ENCODE measurements at regions not wholly inside any gene's neighbourhood (a gene's known extent, or its start where the extent isn't known, plus 50 kb on each side); places are given as distances from the start of the nearest gene placed in this dataset.

DNA sequence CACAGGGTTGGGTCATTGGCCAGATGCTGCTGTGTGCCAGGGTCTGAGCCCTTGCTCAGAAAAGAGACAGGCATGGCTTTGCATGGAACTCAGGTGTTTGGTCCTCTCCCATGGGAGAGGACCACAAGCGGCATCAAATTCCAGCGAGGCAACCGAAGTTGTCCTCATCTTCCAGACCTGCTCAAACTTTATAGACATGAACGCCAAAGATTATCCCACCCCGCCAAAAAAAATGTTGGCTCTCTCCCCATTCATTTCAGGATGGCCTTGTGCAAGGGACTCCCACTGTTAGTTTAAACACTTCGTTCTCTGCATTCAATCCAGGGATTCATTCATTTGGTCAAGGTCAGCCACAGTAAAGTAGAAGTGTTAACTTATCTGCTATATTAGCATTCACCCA, 360.8 kb upstream of the ZFHX3 start (continued):
- TF ChIP-seq E2F4 (IDR thresholded peaks at IDR 0.05; ENCODE audit: low read depth, low read length), result no peak
- TF ChIP-seq TCF3 (IDR thresholded peaks at IDR 0.05; ENCODE audit: borderline replicate concordance, insufficient read depth, low read depth, low read length), result no peak
- no peak for TF ChIP-seq GABPA (IDR thresholded peaks at IDR 0.05; ENCODE audit: low read depth)

DNA sequence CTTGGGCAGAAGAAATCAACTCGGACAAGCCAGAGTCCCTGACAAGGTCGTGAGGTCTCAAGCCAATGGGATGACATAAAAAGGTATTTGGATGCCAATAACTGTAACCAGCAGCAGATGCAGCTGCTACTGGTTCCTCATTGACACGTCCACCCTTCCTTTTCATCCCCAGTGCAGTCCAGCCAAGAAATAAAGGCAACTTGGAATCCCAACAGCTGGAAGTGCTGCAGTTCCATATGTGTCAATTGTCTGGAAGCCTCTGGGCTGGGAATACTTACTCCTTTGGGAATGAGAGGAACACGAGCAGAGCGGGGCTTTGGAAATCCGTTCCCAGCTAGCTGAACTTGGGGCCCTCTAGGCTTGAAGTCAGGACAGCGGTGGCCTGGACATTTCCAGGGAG, 360.4 kb upstream of the ZFHX3 start:
- H4K20me1 ChIP-seq (ENCODE audit: control insufficient read depth, insufficient read depth), result no peaks in the 10 kb centered on the region
- FAIRE-seq, result no peak
- no peak overlapping the region for H3K4me3 ChIP-seq
- no peaks in the 10 kb centered on the region for H3K36me3 ChIP-seq (ENCODE audit: control insufficient read depth in 2 of 2, insufficient read depth in 2 of 2, low read length in 1 of 2)
- CTCF ChIA-PET, result no interaction called here
- H3K9ac ChIP-seq (ENCODE audit: control insufficient read depth, insufficient read depth, low read length), result no peak overlapping the region
- ATAC-seq, result no peak
- RAD21 ChIA-PET (ENCODE audit: unreplicated experiment), result no interaction called here
- H2AFZ ChIP-seq (ENCODE audit: control insufficient read depth, low read depth, low read length), result no peak overlapping the region
- POLR2A ChIA-PET, result interaction anchor here (0.6 kb wide), 1 partner anchor 129 kb away, joined by 3 read pairs; no protein-coding TSS in a partner anchor
- no peaks in the 10 kb centered on the region for H3K79me2 ChIP-seq (ENCODE audit: control insufficient read depth, insufficient read depth, low read length)
- 5% methylated on average over 7 of the region's 7 CpGs for WGBS (ENCODE audit: insufficient coverage, insufficient replicate concordance, low lambda C conversion rate, missing lambda C conversion rate)
- H3K9me3 ChIP-seq (replicated peaks; ENCODE audit: control insufficient read depth, insufficient read depth, low read length), result no peaks in the 10 kb centered on the region; the same call in 2 of the 3 replicates
- H3K27ac ChIP-seq (ENCODE audit: control insufficient read depth, insufficient read depth), result no peak overlapping the region
- intact Hi-C loops (cut with micrococcal nuclease; ENCODE audit: unreplicated experiment), result no loop called here
- no peak for DNase-seq (ENCODE audit: low read depth, low spot score)
- no peak overlapping the region for H3K4me2 ChIP-seq (ENCODE audit: control insufficient read depth, insufficient read depth)
- SMC1A ChIA-PET (ENCODE audit: uncharacterized antibody, unreplicated experiment), result no interaction called here
- in situ Hi-C loops (cut with MboI), result no loop called here
- H3K27me3 ChIP-seq (replicated peaks in 1 of 2; ENCODE audit: control insufficient read depth in 2 of 2, insufficient read depth in 2 of 2, low read length in 1 of 2), result no peaks in the 10 kb centered on the region
- no TSS peak for BruUV-seq (replicated peaks)
- H3K4me1 ChIP-seq (ENCODE audit: control insufficient read depth, insufficient read depth, low read length), result no peaks in the 10 kb centered on the region
- TF ChIP-seq NFYB (IDR thresholded peaks at IDR 0.05; ENCODE audit: insufficient read depth, low read depth, low read length), result no peak
- no peak for TF ChIP-seq BRCA1 (IDR thresholded peaks at IDR 0.05; ENCODE audit: low read depth, low read length)
- no peak for TF ChIP-seq SIN3A (IDR thresholded peaks at IDR 0.05; ENCODE audit: low read depth, low read length)
- TF ChIP-seq HCFC1 (IDR thresholded peaks at IDR 0.05; ENCODE audit: low read length), result no peak
- TF ChIP-seq ZNF217 (IDR thresholded peaks at IDR 0.05), result no peak
- no peak for TF ChIP-seq CTCF (IDR thresholded peaks at IDR 0.05 in 2 of 3, conservative IDR thresholded peaks at IDR 0.05 in 1 of 3; ENCODE audit: control insufficient read depth in 2 of 3, extremely low read depth in 1 of 3, insufficient read depth in 1 of 3, low read depth in 3 of 3, low read length in 3 of 3)
- TF ChIP-seq POU2F2 (IDR thresholded peaks at IDR 0.05; ENCODE audit: borderline replicate concordance, low read depth, low read length), result no peak
- TF ChIP-seq YY1 (IDR thresholded peaks at IDR 0.05; ENCODE audit: low read depth, low read length), result no peak
- no peak for TF ChIP-seq STAT3 (IDR thresholded peaks at IDR 0.05; ENCODE audit: low read depth, low read length)
- TF ChIP-seq, protein P1, sequence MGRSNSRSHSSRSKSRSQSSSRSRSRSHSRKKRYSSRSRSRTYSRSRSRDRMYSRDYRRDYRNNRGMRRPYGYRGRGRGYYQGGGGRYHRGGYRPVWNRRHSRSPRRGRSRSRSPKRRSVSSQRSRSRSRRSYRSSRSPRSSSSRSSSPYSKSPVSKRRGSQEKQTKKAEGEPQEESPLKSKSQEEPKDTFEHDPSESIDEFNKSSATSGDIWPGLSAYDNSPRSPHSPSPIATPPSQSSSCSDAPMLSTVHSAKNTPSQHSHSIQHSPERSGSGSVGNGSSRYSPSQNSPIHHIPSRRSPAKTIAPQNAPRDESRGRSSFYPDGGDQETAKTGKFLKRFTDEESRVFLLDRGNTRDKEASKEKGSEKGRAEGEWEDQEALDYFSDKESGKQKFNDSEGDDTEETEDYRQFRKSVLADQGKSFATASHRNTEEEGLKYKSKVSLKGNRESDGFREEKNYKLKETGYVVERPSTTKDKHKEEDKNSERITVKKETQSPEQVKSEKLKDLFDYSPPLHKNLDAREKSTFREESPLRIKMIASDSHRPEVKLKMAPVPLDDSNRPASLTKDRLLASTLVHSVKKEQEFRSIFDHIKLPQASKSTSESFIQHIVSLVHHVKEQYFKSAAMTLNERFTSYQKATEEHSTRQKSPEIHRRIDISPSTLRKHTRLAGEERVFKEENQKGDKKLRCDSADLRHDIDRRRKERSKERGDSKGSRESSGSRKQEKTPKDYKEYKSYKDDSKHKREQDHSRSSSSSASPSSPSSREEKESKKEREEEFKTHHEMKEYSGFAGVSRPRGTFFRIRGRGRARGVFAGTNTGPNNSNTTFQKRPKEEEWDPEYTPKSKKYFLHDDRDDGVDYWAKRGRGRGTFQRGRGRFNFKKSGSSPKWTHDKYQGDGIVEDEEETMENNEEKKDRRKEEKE (IDR thresholded peaks at IDR 0.05), result no peak
- TF ChIP-seq ZBED1 (IDR thresholded peaks at IDR 0.05; ENCODE audit: borderline replicate concordance), result no peak
- TF ChIP-seq SMAD5 (IDR thresholded peaks at IDR 0.05; ENCODE audit: low read depth), result no peak
- no peak for TF ChIP-seq ATF2 (IDR thresholded peaks at IDR 0.05; ENCODE audit: low read length)
- no peak for TF ChIP-seq RCOR1 (conservative IDR thresholded peaks at IDR 0.05; ENCODE audit: low read depth, low read length)
